Right lobe of liver (tissue), 4 donors: ENCODE measurements at regions not wholly inside any gene's neighbourhood (a gene's known extent, or its start where the extent isn't known, plus 50 kb on each side); places are given as distances from the start of the nearest gene placed in this dataset.

Source experiments
- CTCF ChIP-seq, 4 donors: fragments of 200-600 bp in 3 of 4; fragments of 450-650 bp in 1 of 4; IDR thresholded peaks; one replicate each; pipeline versions ENCODE4 v1.5.1 to v1.8.0; 2016 to 2022; ENCODE audit warnings: antibody characterized with exemption in 4 of 4, mild to moderate bottlenecking in 2 of 4
- POLR2A ChIP-seq: fragments of 450-650 bp; IDR thresholded peaks from one replicate; pipeline ENCODE4 v1.6.1; 2017; ENCODE audit warnings: antibody characterized with exemption, mild to moderate bottlenecking
- donor health status: DM: no; HTN: no; CAD: no.
- donor health status: DM: no; HTN: no; CAD: no.
- donor health status: DM: no; HTN: yes; CAD: no.

GRCh38 chr15:46555547-46555946, 920.7 kb downstream of the SQOR start:
- TF ChIP-seq CTCF (IDR thresholded peaks at IDR 0.05) (no peak), POLR2A (no peak)
